ENCODE measurements at regions not wholly inside any gene's neighbourhood (a gene's known extent, or its start where the extent isn't known, plus 50 kb on each side); places are given as distances from the start of the nearest gene placed in this dataset.

DNA sequence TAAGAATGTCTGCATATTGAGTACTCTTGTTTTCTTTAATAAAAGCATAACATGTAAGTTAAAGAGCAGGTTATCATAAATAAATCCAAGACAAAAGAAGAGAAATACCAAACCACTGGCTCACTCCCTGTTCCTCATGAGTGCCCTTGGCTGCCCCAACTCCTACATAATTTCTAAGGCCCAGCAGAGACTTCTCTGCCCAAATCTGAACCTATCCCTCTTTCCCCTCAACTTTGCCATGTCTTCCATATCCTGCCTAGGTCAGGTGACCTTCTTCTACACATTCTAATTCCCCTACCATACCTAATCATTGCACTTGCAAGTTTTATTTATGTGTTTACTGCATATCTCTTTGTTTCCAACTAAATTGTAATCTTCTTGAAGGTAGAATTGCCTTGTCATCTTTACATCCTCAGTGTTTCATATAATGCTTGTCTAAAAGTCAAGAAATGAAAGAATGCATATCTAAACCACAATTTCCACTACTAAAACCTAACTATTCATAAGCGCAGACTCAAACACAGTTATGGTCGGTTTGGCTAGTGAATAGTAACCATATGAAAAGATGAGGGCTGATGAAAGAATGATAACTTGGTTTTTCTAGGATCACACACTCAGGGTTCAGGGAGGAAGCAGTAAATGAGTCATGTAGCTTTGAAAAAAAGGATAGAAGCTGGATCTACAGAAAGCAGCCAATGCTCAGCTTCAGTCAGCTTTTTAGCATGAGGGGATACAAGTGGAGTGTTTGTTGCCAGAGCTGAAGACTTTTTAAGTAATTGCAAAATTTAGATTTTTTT, 53.3 kb upstream of the EYA4 start:
- TF ChIP-seq, protein P1, sequence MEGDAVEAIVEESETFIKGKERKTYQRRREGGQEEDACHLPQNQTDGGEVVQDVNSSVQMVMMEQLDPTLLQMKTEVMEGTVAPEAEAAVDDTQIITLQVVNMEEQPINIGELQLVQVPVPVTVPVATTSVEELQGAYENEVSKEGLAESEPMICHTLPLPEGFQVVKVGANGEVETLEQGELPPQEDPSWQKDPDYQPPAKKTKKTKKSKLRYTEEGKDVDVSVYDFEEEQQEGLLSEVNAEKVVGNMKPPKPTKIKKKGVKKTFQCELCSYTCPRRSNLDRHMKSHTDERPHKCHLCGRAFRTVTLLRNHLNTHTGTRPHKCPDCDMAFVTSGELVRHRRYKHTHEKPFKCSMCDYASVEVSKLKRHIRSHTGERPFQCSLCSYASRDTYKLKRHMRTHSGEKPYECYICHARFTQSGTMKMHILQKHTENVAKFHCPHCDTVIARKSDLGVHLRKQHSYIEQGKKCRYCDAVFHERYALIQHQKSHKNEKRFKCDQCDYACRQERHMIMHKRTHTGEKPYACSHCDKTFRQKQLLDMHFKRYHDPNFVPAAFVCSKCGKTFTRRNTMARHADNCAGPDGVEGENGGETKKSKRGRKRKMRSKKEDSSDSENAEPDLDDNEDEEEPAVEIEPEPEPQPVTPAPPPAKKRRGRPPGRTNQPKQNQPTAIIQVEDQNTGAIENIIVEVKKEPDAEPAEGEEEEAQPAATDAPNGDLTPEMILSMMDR (IDR thresholded peaks at IDR 0.05; ENCODE audit: low read length, missing control alignments) = no peak
- H3K4me3 ChIP-seq (replicated peaks; ENCODE audit: low read depth, low read length) = no peak overlapping the region
- peak; percentile 11 for DNase-seq (ENCODE audit: low read depth)

DNA sequence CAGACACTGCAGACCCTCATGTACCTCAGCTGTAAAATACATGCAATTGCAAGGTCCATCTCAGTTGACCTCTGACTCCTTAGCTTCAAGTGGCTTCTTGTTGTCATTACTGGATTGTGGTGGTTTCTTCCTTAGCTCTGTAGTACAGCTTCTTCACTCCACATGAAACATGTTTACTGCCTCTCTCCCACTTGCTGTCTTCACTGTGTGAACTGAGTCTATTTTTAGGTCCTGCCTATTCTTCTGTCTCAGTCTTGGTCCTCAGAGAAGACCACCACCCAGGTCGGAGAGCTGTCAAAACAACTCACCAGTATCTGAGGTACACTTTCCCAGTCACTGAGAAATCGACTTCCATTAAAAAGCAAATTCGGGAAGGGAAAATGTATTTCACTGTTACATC, 50.2 kb upstream of the EYA4 start:
- DNase-seq (ENCODE audit: low read depth) = no peak
- no peak overlapping the region for H3K4me3 ChIP-seq (replicated peaks; ENCODE audit: low read depth, low read length)
- TF ChIP-seq, protein P1 (IDR thresholded peaks at IDR 0.05; ENCODE audit: low read length, missing control alignments) = no peak

DNA sequence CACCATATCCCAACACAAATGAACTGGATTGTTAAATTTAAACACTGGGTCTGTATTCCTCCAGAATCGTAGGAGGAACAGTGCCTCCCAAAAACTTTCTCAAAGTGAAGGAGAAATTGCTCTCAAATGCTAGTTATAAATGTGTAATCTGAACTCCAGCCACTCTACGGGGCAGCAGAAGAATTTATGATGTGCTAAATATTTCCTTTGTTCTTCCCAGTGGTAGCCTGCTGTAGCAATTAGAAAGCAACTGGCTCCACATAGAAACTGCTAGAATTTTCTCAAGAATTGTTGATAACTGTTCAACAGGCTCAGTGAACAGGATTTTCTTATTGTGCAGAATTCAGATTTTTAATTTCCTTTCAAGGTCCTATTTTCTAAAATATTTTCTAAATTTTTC, 49.8 kb upstream of the EYA4 start:
- TF ChIP-seq, protein P1 (IDR thresholded peaks at IDR 0.05; ENCODE audit: low read length, missing control alignments) = no peak
- no peak for DNase-seq (ENCODE audit: low read depth)
- H3K4me3 ChIP-seq (replicated peaks; ENCODE audit: low read depth, low read length) = no peak overlapping the region

Measured in fibroblast of pulmonary artery (primary cell).